Suprapubic skin (tissue), 4 donors: ENCODE measurements at regions not wholly inside any gene's neighbourhood (a gene's known extent, or its start where the extent isn't known, plus 50 kb on each side); places are given as distances from the start of the nearest gene placed in this dataset.

Experiments used
- DNase-seq, 2 donors: peaks; one replicate each; pipeline ENCODE4 v3.0.0-alpha.2; 2019; ENCODE audit warnings: low spot score in 2 of 2
- H3K27ac ChIP-seq: fragments of 200-600 bp; sonication (generic); one replicate; pipeline ENCODE4 v1.5.1; 2019
- H3K27me3 ChIP-seq: fragments of 200-600 bp; sonication (generic); one replicate; pipeline ENCODE4 v1.5.1; 2019
- H3K36me3 ChIP-seq: fragments of 200-600 bp; sonication (generic); one replicate; pipeline ENCODE4 v1.5.1; 2019
- H3K4me1 ChIP-seq: fragments of 200-600 bp; sonication (generic); one replicate; pipeline ENCODE4 v1.5.1; 2019
- H3K4me3 ChIP-seq: fragments of 200-600 bp; sonication (generic); one replicate; pipeline ENCODE4 v1.5.1; 2019; ENCODE audit warnings: mild to moderate bottlenecking
- H3K9me3 ChIP-seq: fragments of 200-600 bp; sonication (generic); one replicate; pipeline ENCODE4 v1.5.1; 2019
- EP300 ChIP-seq: sonication (generic); formaldehyde crosslinking; IDR thresholded peaks from one replicate; pipeline ENCODE4 v1.6.1; 2017; ENCODE audit warnings: antibody characterized with exemption
- POLR2A ChIP-seq, 2 donors: fragments of 450-650 bp; IDR thresholded peaks; one replicate each; pipeline ENCODE4 v1.6.1; 2017; ENCODE audit warnings: antibody characterized with exemption in 2 of 2, mild to moderate bottlenecking in 2 of 2, moderate library complexity in 2 of 2
- POLR2AphosphoS5 ChIP-seq, 3 donors: sonication (generic); formaldehyde crosslinking; IDR thresholded peaks; one replicate each; pipeline ENCODE4 v1.6.1; 2017; ENCODE audit warnings: antibody characterized with exemption in 3 of 3
- WGBS: methylation state at CpG from one replicate; pipeline ENCODE4 v1.1.5; 2018; 5-methylcytosine and 5-hydroxymethylcytosine counted together
- TF ChIP-seq, protein P1 (sequence below), 2 donors: fragments of 200-600 bp in 1 of 2; fragments of 450-650 bp in 1 of 2; sonication (generic) in 1 of 2; IDR thresholded peaks; one replicate each; pipeline ENCODE4 v1.5.1; 2016 to 2019; ENCODE audit warnings: antibody characterized with exemption in 2 of 2, mild to moderate bottlenecking in 1 of 2, moderate library complexity in 1 of 2

DNA sequence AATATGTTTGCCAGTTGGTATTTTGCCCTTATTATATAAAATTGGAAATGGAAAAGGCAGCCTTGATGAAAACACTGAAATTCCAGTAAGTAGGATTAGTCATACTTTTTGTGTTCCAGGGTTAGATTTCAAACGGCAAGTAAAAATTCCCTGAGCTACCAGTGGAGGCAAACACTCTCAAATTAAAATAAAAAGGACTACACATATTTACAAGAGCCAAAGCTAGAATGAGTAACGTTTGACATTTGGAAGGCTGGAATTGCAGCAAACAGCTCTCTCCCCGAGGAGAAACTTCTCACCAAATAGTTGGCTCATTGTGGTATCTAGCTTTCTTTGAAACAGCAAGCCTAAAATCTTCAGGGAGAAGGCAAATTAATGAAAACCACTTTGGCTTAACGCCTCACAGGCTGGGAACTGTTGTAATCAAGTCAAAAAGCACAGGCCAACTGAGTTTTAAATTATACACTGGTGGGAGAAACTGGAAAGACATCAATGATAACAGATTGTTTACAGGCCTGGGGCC lies 288.4 kb downstream of the SNX13 start:
- Histone ChIP-seq H3K36me3 (no peaks in the 10 kb centered on the region), H3K27ac (peak overlapping the region; percentile 77), H3K4me1 (peaks cover 29% of the 10 kb centered on the region), H3K9me3 (no peaks in the 10 kb centered on the region), H3K4me3 (no peak overlapping the region), H3K27me3 (no peaks in the 10 kb centered on the region)
- TF ChIP-seq POLR2AphosphoS5 (IDR thresholded peaks at IDR 0.05) (peak in 1 of 3 donors; percentile 62), POLR2A (IDR thresholded peaks at IDR 0.05) (no peak)
- TF ChIP-seq, protein P1, sequence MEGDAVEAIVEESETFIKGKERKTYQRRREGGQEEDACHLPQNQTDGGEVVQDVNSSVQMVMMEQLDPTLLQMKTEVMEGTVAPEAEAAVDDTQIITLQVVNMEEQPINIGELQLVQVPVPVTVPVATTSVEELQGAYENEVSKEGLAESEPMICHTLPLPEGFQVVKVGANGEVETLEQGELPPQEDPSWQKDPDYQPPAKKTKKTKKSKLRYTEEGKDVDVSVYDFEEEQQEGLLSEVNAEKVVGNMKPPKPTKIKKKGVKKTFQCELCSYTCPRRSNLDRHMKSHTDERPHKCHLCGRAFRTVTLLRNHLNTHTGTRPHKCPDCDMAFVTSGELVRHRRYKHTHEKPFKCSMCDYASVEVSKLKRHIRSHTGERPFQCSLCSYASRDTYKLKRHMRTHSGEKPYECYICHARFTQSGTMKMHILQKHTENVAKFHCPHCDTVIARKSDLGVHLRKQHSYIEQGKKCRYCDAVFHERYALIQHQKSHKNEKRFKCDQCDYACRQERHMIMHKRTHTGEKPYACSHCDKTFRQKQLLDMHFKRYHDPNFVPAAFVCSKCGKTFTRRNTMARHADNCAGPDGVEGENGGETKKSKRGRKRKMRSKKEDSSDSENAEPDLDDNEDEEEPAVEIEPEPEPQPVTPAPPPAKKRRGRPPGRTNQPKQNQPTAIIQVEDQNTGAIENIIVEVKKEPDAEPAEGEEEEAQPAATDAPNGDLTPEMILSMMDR (IDR thresholded peaks at IDR 0.05) = peak; percentile 39 to 40
- DNase-seq = no peak
- 25% methylated on average over 4 of the region's 4 CpGs for WGBS

DNA sequence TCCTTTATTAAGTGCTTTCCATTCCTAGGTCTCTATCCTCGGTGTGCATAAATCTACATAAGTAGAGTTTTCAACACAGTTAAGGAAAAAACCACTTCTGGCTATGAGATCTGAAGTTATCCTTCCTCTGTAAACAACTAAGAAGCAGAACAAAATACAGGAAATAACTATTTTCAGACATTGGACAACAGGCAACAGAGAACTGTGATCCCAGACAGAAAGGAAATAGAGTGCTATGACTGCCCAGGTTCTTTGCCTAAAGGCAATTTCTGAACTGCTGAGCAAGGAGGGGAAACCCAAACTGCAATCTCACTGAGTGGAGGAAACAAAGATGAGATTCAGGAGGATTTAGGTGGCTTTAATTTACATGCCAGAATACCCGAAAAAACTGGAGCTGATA lies 285.4 kb downstream of the SNX13 start:
- Histone ChIP-seq H3K27me3 (no peaks in the 10 kb centered on the region), H3K4me1 (peaks cover 28% of the 10 kb centered on the region), H3K27ac (no peak overlapping the region), H3K9me3 (no peaks in the 10 kb centered on the region), H3K36me3 (no peaks in the 10 kb centered on the region), H3K4me3 (no peak overlapping the region)
- TF ChIP-seq, protein P1 (IDR thresholded peaks at IDR 0.05) = no peak
- TF ChIP-seq POLR2AphosphoS5 (IDR thresholded peaks at IDR 0.05) = no peak
- TF ChIP-seq EP300 = no peak
- TF ChIP-seq POLR2A (IDR thresholded peaks at IDR 0.05) = no peak
- no peak for DNase-seq
- WGBS = 26% methylated on average over 2 of the region's 2 CpGs

DNA sequence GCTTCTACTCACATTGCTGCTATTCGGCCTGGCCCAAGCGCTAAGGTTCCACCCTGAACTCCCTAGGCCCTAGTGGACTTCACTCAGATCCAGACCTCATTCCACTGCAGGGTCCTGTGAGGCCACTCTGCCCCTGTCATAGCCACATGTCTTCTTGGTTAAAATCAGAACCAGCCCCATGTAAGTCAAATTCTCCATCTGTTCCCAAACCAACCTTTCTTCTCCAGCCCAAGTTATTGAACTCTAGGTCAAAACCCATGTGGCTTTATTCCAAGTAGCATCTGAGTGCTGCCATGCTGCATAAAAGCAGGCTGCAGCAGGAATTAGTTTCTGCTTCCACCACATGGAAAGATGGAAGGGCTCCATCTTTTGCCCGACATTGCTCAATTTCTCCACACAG lies 281.2 kb downstream of the SNX13 start:
- DNase-seq = no peak
- Histone ChIP-seq H3K27me3 (no peaks in the 10 kb centered on the region), H3K9me3 (no peaks in the 10 kb centered on the region), H3K27ac (no peak overlapping the region), H3K4me1 (peaks cover 33% of the 10 kb centered on the region), H3K4me3 (no peak overlapping the region), H3K36me3 (no peaks in the 10 kb centered on the region)
- WGBS = 89% methylated on average over 3 of the region's 3 CpGs
- no peak for TF ChIP-seq POLR2A (IDR thresholded peaks at IDR 0.05)
- TF ChIP-seq, protein P1 (IDR thresholded peaks at IDR 0.05) = no peak
- no peak for TF ChIP-seq EP300
- TF ChIP-seq POLR2AphosphoS5 (IDR thresholded peaks at IDR 0.05) = no peak

DNA sequence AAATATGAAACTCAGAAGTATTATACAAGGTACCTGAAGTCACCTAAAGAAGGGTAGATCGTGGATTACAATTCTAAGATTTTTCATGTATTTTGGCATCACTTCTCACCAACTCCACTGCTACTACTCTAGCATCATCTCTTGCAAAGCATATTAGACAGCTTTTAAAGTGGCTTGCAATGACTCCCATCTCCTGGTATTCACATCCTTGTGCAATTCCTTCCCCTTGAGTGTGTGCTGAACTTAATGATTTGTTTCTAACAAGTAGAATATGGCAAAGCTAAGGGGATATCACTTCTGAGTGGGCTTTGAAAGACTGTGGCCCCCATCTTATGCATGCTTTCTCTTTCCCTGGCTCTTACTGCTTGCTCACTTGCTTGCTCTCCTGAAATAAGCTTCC lies 280.2 kb downstream of the SNX13 start:
- Histone ChIP-seq H3K9me3 (no peaks in the 10 kb centered on the region), H3K4me3 (no peak overlapping the region), H3K4me1 (peaks cover 25% of the 10 kb centered on the region), H3K27me3 (no peaks in the 10 kb centered on the region), H3K36me3 (no peaks in the 10 kb centered on the region), H3K27ac (no peak overlapping the region)
- DNase-seq = no peak
- 92% methylated on average over 1 of the region's 1 CpG for WGBS
- TF ChIP-seq POLR2A (IDR thresholded peaks at IDR 0.05) = no peak
- no peak for TF ChIP-seq POLR2AphosphoS5 (IDR thresholded peaks at IDR 0.05)
- TF ChIP-seq, protein P1 (IDR thresholded peaks at IDR 0.05) = no peak
- no peak for TF ChIP-seq EP300

DNA sequence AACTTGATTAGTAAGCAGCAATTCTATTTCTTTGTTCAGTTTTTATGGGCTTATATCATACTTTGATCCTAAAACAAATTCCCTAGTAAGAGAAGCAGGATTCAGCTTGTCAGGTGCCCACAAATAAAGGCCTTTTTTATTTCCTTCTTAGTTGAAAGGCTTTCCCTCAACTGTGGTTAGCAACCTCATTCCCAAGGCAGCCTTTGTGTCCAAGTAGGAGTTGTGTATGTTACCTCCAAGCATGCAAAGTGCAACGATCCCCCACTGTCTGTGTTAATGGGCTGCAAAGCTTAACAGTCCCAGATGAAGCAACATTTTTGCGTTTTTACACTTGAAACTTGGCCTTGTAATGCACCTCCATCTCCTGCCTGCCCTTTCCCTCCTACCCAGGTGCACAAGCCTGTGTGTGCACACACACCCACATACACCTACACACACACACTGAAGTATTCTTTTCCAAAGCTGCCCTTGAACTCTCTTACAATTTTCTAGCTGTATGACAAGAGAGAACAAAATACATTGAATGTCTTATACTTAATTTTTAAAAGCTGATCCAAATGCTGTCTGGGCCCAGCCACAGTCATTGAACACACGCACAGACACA lies 278.2 kb downstream of the SNX13 start:
- Histone ChIP-seq H3K4me1 (peaks cover 22% of the 10 kb centered on the region), H3K27ac (peak overlapping the region; percentile 58), H3K27me3 (no peaks in the 10 kb centered on the region), H3K36me3 (no peaks in the 10 kb centered on the region), H3K9me3 (no peaks in the 10 kb centered on the region), H3K4me3 (no peak overlapping the region)
- WGBS = 38% methylated on average over 3 of the region's 3 CpGs
- no peak for DNase-seq
- TF ChIP-seq, protein P1 (IDR thresholded peaks at IDR 0.05) = no peak
- TF ChIP-seq POLR2A (IDR thresholded peaks at IDR 0.05) (no peak), EP300 (no peak), POLR2AphosphoS5 (IDR thresholded peaks at IDR 0.05) (no peak)
